C4-2B (cell line): ENCODE measurements at regions not wholly inside any gene's neighbourhood (a gene's known extent, or its start where the extent isn't known, plus 50 kb on each side); places are given as distances from the start of the nearest gene placed in this dataset.

Source experiments
- CTCF ChIP-seq: fragments of 450-650 bp; conservative IDR thresholded peaks from 2 replicates; pipeline ENCODE4 v1.5.1; 2017; ENCODE audit warnings: mild to moderate bottlenecking
- ZFX ChIP-seq: fragments of 450-650 bp; IDR thresholded peaks from 2 replicates; pipeline ENCODE4 v1.6.1; 2017

- no peak for TF ChIP-seq CTCF
- TF ChIP-seq ZFX, result no peak
These were observed 849.1 kb downstream of the TUSC7 start for GRCh38 chr3:117558681-117559080.
